Posterior vena cava (tissue), 2 donors: ENCODE measurements at regions not wholly inside any gene's neighbourhood (a gene's known extent, or its start where the extent isn't known, plus 50 kb on each side); places are given as distances from the start of the nearest gene placed in this dataset.
A peak's percentile ranks its signal among the peaks of the same experiment; 100 is the strongest.

ENCODE experiments used
- DNase-seq: peaks from one replicate; pipeline ENCODE4 v3.0.0-alpha.2; 2020; ENCODE audit warnings: low spot score
- intact Hi-C, 2 donors: fragments of 100-400 bp; cut with DNase I; formaldehyde crosslinking; loops; one replicate each; pipeline versions ENCODE4 v1.14.1 to v1.14.2; 2022 to 2023
- donor health status: DM: yes; HTN: yes; CAD: no.
- donor health status: DM: yes; HTN: yes; CAD: no.

DNA sequence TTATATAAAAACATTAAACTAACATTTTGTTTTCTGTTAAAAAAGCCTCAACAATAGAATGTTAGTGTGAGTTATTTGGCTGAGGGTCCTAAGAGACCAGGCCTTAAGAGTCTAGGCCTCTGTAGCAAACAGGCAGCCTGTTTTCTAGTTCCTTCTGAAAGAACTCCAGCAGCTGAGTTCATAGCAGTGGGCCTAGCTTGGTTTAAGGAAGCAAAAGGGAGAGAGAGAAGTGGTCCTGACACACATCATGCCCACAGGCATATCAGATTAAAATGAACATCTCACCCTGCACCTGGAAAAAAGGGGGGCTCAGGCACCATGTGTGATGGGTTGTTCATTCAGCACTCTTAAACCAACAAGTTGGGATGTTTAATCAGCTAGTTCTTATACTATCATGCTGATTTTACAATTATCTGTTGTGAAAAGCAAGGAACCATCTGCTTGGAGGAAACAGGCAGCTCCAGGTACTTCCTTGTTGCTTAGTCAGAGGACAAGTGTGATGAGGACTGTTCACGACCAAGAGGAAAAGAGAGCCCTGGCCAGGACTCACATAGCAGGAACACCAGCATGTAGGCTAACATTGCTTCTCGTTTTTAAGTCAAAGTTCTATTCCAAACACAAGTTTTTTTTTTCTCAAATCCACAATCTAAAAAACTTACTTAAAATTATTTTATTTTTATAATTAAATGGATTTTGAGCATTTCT is 81.3 kb upstream of the FRY start:
- intact Hi-C loops = no loop called here
- DNase-seq = no peak

DNA sequence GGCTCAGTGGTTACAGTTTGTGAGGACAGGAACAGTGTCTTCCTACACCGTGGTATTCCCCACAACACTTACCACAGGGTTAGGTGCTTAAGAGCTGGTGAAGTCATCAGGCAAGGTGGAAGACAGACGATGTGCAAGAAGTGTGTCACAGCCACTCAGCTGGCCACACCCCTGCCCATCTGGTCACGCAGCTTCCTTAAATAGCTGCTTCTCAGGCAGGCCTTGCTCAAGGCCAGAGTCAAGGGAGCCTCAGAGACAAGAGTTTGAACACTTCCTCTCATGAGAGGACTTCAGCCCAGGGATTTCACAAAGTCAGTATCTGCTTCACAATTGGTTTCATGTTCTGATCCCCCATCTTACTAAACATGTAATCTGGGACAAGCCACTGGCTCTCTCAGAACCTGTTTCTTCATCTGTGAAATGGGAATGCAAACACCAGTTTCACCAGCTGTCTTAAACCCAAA is 80.3 kb upstream of the FRY start:
- DNase-seq = peak; percentile 86
- intact Hi-C loops = no loop called here

DNA sequence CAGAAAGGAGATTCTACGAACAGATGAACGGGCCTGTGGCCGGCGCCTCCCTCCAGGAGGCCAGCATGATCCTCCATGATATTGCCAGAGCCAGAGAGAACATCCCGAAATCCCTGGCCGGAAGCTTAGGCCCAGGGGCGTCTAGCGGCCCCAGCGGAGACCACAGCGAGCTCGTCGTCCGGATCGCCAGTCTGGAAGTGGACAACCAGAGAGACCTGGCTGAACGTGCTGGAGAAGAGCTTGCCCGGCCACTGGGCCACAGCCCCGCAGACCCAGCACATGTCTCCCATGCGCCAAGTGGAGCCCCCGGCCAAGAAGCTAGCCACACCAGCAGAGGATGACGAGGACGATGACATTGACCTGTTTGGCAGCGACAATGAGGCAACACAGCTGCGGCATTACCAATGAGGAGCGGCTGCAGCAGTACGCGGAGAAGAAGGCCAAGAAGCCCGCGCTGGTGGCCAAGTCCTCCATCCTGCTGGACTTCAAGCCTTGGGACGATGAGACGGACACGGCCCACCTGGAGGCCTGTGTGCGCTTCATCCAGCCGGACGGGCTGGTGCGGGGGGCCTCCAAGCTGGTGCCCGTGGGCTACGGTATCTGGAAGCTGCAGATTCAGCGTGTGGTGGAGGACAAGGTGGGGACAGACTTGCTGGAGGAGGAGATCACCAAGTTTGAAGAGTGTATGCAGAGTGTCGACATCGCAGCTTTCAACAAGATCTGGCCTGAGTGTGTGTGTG is 78.8 kb upstream of the FRY start:
- no peak for DNase-seq
- intact Hi-C loops = no loop called here

DNA sequence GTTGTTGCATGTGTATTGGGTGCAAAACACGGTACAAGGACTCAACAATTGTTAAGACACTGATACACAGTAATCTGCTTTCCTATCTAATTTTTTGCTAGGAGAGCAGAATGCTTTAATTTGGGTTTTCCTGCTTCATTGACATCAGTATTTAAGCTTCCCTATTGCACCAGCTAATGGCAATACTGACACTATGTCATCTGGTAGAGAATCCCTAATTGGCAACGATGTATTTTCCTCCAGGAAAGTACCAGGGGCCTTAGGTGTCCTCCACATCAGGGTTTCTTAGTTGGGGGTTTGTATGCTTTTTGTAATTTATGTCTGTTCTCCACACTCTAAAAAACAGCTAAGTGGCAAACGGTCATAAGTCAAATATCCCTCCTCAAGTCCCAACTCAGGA is 76.5 kb upstream of the FRY start:
- intact Hi-C loops = no loop called here
- no peak for DNase-seq

DNA sequence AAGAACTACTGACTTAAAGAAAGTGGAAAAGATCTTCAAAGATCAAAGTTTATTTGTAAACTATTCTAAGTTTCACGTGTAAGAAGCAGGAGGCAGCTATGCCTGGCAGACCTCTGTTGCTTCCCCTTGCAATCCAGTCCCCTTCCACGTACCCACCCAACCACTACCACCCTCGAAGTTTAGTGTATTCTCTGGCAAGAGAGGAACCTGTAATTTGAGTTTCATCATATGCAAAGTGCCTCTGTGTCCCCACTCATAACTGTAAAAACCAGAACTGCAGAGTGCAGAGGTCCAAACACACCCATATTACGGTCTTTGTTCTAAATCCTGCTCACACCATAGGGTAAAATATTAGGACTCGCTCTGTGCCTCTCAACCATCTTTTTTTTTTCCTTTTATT is 75.8 kb upstream of the FRY start:
- no peak for DNase-seq
- intact Hi-C loops = no loop called here

DNA sequence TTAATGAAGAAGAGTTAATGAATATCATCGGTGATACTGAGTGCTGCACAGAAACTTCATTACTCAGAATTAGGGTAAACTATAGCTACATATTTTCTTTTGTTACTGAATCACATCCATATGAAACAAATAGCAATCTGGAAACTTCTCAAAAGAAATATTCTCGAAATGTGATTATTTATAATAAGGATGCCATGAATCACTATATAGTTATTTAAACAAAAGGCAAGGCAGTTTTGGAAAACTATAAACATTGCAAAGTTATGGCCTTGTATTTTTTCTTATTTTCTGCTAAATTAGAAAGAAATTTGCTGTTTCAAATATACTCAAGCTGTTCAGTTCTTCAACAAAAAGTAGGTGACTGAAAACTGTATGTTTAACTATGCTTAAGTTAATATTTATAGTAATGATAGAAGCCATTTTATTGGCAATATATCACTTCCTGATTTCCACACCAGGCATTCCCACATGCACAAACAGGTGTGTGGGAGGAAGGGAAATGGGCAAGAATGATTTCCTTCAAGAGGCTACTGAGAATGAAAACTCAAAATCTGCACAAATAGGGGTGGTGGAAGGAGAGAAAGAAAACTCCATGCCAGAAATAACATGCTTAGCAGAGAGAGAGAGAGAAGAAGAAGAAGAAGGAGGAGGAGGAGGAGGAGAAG is 74.5 kb upstream of the FRY start:
- intact Hi-C loops = no loop called here

DNA sequence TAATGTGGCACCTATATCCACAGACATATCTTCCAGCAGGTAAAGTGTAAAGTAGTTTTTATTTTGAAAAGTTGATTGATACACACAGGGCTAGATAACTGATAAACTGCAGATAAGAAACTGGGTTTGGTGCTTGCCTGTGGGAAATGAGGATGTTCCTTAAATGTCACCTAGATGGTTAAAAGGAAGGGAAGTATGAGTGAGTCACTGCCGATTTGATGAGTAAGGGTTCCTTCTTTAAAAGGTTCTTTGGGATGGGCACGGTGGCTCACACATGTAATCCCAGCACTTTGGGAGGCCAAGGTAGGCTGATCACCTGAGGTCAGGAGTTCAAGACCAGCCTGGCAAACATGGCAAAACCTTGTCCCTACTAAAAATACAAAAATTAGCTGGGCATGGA is 73.8 kb upstream of the FRY start:
- intact Hi-C loops = no loop called here
- DNase-seq = no peak

More for the DNA sequence above, 74.5 kb upstream of the FRY start:
- no peak for DNase-seq

DNA sequence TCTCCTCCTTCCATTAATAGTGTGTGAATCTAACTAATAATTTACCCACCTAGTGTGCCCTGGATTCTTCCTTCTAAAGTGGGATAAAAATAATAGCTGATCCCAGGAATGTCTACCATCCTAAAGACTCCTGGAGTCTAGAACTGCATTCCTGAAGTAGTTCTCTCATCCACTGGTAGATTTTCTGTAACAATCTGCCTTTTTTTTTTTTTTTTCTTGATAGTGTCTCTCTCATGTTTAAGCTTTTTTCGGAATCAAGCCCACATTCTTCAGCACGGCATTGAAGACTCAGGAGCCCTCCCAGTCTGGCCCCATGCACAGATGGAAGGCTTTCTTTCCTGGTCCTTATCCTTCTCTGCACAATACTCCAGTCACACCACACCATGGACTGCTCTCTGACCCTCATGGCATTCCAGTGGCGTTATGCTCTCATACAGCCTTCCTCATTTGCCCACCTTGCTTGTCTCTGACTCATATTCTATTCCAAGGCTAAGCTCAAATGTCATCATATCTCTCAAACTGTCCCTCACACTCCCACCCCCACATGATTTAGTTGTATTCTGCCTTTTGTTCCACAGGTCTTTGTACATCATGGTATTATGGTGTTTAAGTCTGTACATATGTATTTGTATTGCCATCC is 68.7 kb upstream of the FRY start:
- no peak for DNase-seq
- intact Hi-C loops = no loop called here

DNA sequence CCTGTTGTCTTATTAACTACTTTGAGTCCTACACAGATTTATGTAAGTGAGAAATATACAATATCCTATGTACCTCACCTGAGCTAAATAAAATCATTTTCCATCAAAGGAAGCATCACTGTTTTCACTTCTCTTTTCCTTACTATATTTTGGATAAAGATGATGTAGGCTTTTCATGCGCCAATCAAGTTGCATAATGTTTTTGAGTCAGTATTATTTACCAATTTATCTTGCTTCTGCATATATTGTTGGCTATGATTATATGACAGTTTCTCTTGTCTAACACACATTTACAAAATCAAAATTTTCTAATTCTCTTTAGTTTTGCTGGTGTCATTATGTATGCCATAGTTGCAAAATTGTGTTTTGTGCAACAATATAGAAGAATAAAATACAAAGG is 67.9 kb upstream of the FRY start:
- intact Hi-C loops = no loop called here
- DNase-seq = no peak

DNA sequence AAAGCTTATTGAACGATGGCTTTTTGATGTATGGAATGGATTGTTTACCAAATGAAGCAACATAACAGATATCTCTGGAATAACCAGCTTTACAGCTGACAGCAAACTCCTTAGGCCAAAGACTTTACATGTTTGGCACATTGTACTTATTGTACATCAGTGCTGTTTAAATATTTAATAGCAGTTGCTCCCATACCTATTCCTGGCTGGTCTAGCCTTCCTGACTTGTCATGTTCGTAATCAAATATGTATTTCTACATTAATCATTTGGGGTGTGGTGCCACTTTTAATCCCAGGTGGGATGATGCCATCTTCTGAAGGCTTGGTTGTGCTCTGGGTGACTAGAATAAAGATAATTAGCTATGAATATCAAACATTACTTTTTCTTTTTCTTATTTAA is 67.4 kb upstream of the FRY start:
- intact Hi-C loops = no loop called here

DNA sequence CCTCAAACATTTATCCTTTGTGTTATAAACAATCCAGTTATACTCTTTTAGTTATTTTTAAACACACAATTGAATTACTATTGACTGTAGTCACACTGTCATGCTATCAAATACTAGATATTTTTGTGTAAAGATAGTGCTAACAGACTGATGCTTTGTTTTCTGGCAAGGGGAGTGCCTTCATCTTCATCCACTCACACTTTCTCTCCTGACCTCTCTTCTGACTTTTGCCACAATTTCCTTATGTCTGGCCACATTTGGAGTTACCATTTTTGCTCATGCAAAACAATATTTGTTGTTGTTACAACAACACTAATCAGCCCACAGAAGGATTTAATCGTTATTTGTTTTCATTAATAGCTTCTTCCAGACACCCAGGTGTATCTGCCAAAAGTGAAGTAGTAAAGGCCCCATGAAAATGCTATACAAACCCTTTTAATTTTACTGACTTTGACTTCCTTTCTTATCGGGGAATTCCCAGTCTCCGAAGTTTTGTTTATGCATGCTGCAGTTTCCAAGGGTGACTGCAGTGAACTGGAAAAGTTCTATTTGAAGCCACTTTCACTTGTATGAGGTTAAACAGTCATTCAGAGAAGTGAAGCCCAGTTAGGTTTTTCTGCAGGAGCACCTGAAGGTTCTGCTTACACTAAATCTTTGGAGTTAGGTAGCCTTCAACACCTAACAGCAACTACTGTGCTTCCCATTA is 66.1 kb upstream of the FRY start:
- intact Hi-C loops = no loop called here

More for the DNA sequence above, 67.4 kb upstream of the FRY start:
- DNase-seq = no peak

DNA sequence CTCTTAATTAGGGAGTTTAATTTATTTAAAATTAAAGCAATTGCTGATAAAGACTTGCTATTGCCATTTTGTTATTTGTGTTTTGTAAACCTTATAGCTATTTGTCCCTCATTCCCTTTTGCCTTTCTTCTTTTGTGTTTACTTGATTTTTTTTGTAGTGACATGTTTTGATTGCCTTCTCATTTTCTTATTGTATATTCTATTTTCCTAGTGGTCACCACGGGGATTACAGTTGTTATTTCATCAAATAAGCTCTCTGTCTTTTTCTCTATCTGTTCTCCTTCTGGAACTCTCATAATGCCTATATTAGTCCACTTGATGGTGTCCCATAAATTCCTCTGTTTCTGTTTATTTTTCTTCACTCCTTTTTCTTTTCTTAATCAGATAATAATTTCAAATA is 64.4 kb upstream of the FRY start:
- DNase-seq = no peak
- intact Hi-C loops = no loop called here

More for the DNA sequence above, 66.1 kb upstream of the FRY start:
- DNase-seq = no peak

DNA sequence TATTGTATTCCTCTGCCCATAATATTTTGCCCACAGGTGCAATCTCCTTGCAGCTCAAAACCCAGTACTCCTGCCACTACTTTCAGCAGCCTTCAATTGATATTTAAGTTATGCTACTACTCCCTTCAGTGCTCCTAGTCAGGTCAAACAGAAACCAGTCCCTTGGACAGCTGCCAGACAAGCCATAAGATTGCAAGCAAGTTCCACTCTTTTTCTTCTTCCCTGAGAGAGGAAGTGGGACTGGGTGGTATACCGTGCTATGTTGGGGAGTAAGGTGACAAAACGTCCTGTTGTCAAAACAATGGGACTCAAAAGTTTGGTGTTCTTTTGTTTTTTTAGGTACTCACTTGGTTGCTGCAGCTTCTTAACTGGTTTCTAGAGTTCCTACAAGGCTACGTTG is 63.1 kb upstream of the FRY start:
- no peak for DNase-seq
- intact Hi-C loops = no loop called here

DNA sequence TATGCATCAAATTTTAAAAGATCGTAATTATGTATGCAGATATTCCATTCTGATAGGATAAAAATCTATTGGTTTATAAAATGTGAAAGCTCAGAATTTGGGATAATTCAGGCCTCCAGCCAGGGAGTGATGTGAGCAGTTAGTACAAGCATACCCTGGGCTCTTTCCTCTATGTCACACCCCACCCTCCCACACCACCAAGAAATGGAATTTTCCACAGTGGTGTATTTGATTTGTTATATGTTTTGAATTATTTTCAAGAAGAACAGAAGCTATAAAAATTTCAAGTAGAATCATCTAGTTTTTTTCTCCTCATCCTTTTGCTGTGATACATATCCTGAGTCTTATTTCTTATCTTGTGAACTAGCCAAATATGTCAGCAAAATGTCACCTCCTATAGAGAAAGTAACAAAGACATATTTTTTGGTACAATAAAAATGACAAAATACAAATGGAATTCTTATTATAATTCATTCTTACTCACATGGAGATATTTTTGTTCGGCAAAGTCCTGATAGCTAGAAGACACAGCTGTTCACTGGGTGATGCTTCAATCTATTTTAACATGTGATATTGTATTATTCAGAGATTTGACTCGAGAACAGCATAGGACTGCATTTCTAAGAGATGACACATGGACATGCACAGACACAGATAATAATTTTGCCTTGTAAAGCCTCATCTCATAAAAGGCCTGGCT is 61.2 kb upstream of the FRY start:
- no peak for DNase-seq
- intact Hi-C loops = no loop called here

DNA sequence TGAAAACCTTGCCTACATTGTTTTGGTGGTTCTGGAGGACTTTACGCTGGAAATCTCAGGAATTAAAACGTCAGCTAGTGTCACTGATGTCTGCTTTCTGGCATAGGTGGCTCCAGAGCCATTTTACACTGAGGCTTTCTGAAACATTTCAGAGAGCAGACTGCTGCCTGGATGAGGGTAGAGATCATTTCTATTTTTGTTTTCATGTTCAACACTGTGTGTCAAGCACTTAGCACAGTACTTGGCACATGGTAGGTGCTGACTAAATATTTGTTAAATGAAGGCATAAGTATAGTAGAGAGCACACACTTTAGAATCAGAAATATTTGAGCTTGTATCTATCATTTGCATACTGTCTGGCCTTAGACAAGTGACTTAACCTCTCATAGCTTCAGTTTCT is 59.1 kb upstream of the FRY start:
- no peak for DNase-seq
- intact Hi-C loops = no loop called here

DNA sequence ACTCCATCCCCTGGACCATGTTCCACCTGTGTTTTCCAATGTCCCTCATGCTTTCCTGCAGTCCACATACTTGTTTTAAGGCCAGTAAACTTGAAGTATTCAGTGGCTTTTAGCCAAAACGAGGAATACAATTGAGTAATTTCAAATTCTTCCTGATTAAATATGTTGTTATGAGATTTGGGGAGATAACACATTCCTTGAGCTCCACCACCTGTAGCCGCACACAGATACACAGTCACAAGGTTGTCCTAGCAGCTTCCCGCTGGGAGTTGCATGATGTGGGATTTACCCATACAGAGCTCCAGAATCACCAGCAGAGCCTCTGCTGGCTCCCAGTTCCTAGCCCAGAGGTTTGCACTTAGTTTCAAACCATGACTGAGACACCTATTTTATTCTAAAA is 53.6 kb upstream of the FRY start:
- no peak for DNase-seq
- intact Hi-C loops = no loop called here

DNA sequence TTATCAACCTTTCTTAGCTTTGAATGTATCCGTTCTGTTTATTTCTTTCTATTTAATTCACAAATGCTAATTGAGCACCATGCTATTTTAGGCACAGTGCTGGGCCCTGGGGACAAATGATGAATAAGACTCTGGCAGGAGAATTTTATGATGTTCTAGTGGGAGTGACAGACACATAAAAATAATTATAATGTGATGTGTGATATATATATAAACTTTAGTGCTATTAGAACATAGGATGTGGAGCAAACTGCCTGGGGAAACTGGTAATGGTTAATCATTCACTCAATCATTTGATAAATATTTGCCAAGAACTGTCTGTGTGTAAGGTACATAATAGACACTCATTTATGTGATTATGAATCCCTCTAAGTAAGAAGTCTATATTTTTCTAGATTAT is 50.7 kb upstream of the FRY start:
- no peak for DNase-seq
- intact Hi-C loops = no loop called here
